ENCODE measurements at regions not wholly inside any gene's neighbourhood (a gene's known extent, or its start where the extent isn't known, plus 50 kb on each side); places are given as distances from the start of the nearest gene placed in this dataset.

- Histone ChIP-seq H3K36me3 (ENCODE audit: control insufficient read depth in 2 of 2, insufficient read depth in 2 of 2, low read length in 1 of 2) (no peaks in the 10 kb centered on the region), H3K9me3 (replicated peaks; ENCODE audit: control insufficient read depth, insufficient read depth, low read length) (no peaks in the 10 kb centered on the region), H2AFZ (ENCODE audit: control insufficient read depth, low read depth, low read length) (no peak overlapping the region), H3K4me2 (ENCODE audit: control insufficient read depth, insufficient read depth) (no peak overlapping the region), H3K27me3 (replicated peaks in 1 of 2; ENCODE audit: control insufficient read depth in 2 of 2, insufficient read depth in 2 of 2, low read length in 1 of 2) (no peaks in the 10 kb centered on the region), H3K9ac (ENCODE audit: control insufficient read depth, insufficient read depth, low read length) (no peak overlapping the region), H3K4me1 (ENCODE audit: control insufficient read depth, insufficient read depth, low read length) (no peaks in the 10 kb centered on the region), H4K20me1 (ENCODE audit: control insufficient read depth, insufficient read depth) (no peaks in the 10 kb centered on the region), H3K27ac (ENCODE audit: control insufficient read depth, insufficient read depth) (no peak overlapping the region), H3K79me2 (ENCODE audit: control insufficient read depth, insufficient read depth, low read length) (no peaks in the 10 kb centered on the region), H3K4me3 (no peak overlapping the region)
- FAIRE-seq (no peak), DNase-seq (ENCODE audit: low read depth, low spot score) (no peak), ATAC-seq (no peak)
- SMC1A ChIA-PET (ENCODE audit: uncharacterized antibody, unreplicated experiment), result no interaction called here
- RAD21 ChIA-PET (ENCODE audit: unreplicated experiment), result no interaction called here
- intact Hi-C loops (cut with micrococcal nuclease; ENCODE audit: unreplicated experiment) (no loop called here), in situ Hi-C loops (cut with MboI) (no loop called here)
- CTCF ChIA-PET, result no interaction called here
- WGBS (ENCODE audit: insufficient coverage, insufficient replicate concordance, low lambda C conversion rate, missing lambda C conversion rate), result 5% methylated on average over 1 of the region's 1 CpG
- POLR2A ChIA-PET, result no interaction called here
- TF ChIP-seq NR2C2 (IDR thresholded peaks at IDR 0.05; ENCODE audit: borderline replicate concordance, control insufficient read depth, insufficient read length, low read depth), result no peak
- TF ChIP-seq NFYA (IDR thresholded peaks at IDR 0.05; ENCODE audit: borderline replicate concordance, low read depth, low read length), result no peak
- no peak for TF ChIP-seq TARDBP (IDR thresholded peaks at IDR 0.05; ENCODE audit: borderline replicate concordance)
- no peak for TF ChIP-seq ZBTB33 (IDR thresholded peaks at IDR 0.05)
- TF ChIP-seq ZSCAN29 (IDR thresholded peaks at IDR 0.05), result no peak
- TF ChIP-seq ZNF687 (IDR thresholded peaks at IDR 0.05), result no peak
- no peak for TF ChIP-seq IRF4 (IDR thresholded peaks at IDR 0.05; ENCODE audit: low read depth, low read length)
- TF ChIP-seq ZNF217 (IDR thresholded peaks at IDR 0.05), result no peak
- no TSS peak for BruUV-seq (replicated peaks)
These were observed 1756.5 kb downstream of the NCAM2 start for GRCh38 chr21:22754746-22755145.
